ENCODE measurements at regions not wholly inside any gene's neighbourhood (a gene's known extent, or its start where the extent isn't known, plus 50 kb on each side); places are given as distances from the start of the nearest gene placed in this dataset.

GRCh38 chr5:67771221-67771620, 444.3 kb upstream of the PIK3R1 start:
- ATAC-seq: no peak
- TF ChIP-seq ESRRG (CRISPR knock-in tag; IDR thresholded peaks at IDR 0.05): no peak
- no peak for TF ChIP-seq ISL1 (CRISPR knock-in tag; IDR thresholded peaks at IDR 0.05)
- no peak for TF ChIP-seq CSDC2 (CRISPR knock-in tag; IDR thresholded peaks at IDR 0.05)
- TF ChIP-seq ZC3H10 (CRISPR knock-in tag; IDR thresholded peaks at IDR 0.05): no peak
- TF ChIP-seq TOX (CRISPR knock-in tag; IDR thresholded peaks at IDR 0.05; ENCODE audit: borderline replicate concordance): no peak
- TF ChIP-seq CSRNP3 (CRISPR knock-in tag; IDR thresholded peaks at IDR 0.05): no peak
- no peak for TF ChIP-seq OSR1 (CRISPR knock-in tag; IDR thresholded peaks at IDR 0.05)
- TF ChIP-seq ZFP30 (CRISPR knock-in tag; IDR thresholded peaks at IDR 0.05): no peak
- TF ChIP-seq, protein P1, sequence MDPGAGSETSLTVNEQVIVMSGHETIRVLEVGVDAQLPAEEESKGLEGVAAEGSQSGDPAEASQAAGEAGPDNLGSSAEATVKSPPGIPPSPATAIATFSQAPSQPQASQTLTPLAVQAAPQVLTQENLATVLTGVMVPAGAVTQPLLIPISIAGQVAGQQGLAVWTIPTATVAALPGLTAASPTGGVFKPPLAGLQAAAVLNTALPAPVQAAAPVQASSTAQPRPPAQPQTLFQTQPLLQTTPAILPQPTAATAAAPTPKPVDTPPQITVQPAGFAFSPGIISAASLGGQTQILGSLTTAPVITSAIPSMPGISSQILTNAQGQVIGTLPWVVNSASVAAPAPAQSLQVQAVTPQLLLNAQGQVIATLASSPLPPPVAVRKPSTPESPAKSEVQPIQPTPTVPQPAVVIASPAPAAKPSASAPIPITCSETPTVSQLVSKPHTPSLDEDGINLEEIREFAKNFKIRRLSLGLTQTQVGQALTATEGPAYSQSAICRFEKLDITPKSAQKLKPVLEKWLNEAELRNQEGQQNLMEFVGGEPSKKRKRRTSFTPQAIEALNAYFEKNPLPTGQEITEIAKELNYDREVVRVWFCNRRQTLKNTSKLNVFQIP (CRISPR knock-in tag; IDR thresholded peaks at IDR 0.05; ENCODE audit: borderline replicate concordance, low read depth): no peak
- no peak for TF ChIP-seq PPARA (CRISPR knock-in tag; IDR thresholded peaks at IDR 0.05; ENCODE audit: borderline replicate concordance)
- no peak for TF ChIP-seq ARNTL (CRISPR knock-in tag; IDR thresholded peaks at IDR 0.05; ENCODE audit: borderline replicate concordance, low read depth)

DNA sequence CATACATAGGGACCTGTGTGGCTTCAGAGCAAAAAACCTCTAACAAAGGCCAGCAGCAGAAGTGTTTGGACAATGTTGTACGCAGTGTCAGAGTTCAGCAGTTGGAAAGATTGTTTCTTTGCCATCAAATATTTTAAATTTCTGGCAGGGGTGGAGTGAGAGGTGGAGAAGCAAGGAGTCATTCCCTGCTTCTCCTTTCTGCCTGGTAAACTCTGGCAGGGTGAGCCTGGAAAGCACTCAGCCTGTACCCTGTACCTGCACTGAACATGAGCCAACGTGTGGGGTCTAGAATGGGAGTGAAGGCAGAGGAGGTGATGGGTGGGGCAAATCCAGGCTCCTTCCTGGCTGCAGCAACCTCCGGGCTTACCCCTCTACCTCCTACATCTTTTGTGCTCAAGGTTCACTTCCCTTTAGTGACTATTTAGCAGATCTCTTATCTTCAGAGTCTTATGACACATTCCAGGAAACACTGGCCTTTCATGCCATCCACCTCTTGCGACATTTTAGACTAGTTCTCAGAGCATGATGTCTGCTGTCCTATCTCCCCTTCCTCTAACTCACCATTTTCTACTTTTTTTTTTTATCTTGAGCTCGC, 445.0 kb upstream of the PIK3R1 start:
- TF ChIP-seq RARB (CRISPR knock-in tag; IDR thresholded peaks at IDR 0.05) (no peak), OSR1 (CRISPR knock-in tag; IDR thresholded peaks at IDR 0.05) (no peak), ZNF8 (CRISPR knock-in tag; IDR thresholded peaks at IDR 0.05) (no peak), CSRNP3 (CRISPR knock-in tag; IDR thresholded peaks at IDR 0.05) (no peak), ARNTL (CRISPR knock-in tag; IDR thresholded peaks at IDR 0.05; ENCODE audit: borderline replicate concordance, low read depth) (no peak), TOX (CRISPR knock-in tag; IDR thresholded peaks at IDR 0.05; ENCODE audit: borderline replicate concordance) (no peak), ISL1 (CRISPR knock-in tag; IDR thresholded peaks at IDR 0.05) (no peak), TCF4 (CRISPR knock-in tag; IDR thresholded peaks at IDR 0.05; ENCODE audit: borderline replicate concordance) (no peak), ZC3H10 (CRISPR knock-in tag; IDR thresholded peaks at IDR 0.05) (no peak), ZNF565 (CRISPR knock-in tag; conservative IDR thresholded peaks at IDR 0.05; ENCODE audit: low read depth) (no peak), BACH2 (CRISPR knock-in tag; IDR thresholded peaks at IDR 0.05; ENCODE audit: borderline replicate concordance) (no peak), ZFP30 (CRISPR knock-in tag; IDR thresholded peaks at IDR 0.05) (no peak), ESRRG (CRISPR knock-in tag; IDR thresholded peaks at IDR 0.05) (no peak), ZNF70 (CRISPR knock-in tag; IDR thresholded peaks at IDR 0.05) (no peak)
- TF ChIP-seq, protein P1 (CRISPR knock-in tag; IDR thresholded peaks at IDR 0.05; ENCODE audit: borderline replicate concordance, low read depth): no peak
- no peak for ATAC-seq

GRCh38 chr5:67765697-67766096, 449.9 kb upstream of the PIK3R1 start:
- TF ChIP-seq PPARA (CRISPR knock-in tag; IDR thresholded peaks at IDR 0.05; ENCODE audit: borderline replicate concordance): no peak
- TF ChIP-seq, protein P2, sequence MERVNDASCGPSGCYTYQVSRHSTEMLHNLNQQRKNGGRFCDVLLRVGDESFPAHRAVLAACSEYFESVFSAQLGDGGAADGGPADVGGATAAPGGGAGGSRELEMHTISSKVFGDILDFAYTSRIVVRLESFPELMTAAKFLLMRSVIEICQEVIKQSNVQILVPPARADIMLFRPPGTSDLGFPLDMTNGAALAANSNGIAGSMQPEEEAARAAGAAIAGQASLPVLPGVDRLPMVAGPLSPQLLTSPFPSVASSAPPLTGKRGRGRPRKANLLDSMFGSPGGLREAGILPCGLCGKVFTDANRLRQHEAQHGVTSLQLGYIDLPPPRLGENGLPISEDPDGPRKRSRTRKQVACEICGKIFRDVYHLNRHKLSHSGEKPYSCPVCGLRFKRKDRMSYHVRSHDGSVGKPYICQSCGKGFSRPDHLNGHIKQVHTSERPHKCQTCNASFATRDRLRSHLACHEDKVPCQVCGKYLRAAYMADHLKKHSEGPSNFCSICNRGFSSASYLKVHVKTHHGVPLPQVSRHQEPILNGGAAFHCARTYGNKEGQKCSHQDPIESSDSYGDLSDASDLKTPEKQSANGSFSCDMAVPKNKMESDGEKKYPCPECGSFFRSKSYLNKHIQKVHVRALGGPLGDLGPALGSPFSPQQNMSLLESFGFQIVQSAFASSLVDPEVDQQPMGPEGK (CRISPR knock-in tag; IDR thresholded peaks at IDR 0.05; ENCODE audit: borderline replicate concordance): no peak
- TF ChIP-seq BACH2 (CRISPR knock-in tag; IDR thresholded peaks at IDR 0.05; ENCODE audit: borderline replicate concordance): no peak
- no peak for TF ChIP-seq CSRNP3 (CRISPR knock-in tag; IDR thresholded peaks at IDR 0.05)
- no peak for TF ChIP-seq CREB5 (CRISPR knock-in tag; IDR thresholded peaks at IDR 0.05; ENCODE audit: low read depth)
- no peak for TF ChIP-seq SNAI2 (CRISPR knock-in tag; IDR thresholded peaks at IDR 0.05)
- TF ChIP-seq ZNF8 (CRISPR knock-in tag; IDR thresholded peaks at IDR 0.05): no peak
- no peak for TF ChIP-seq TSHZ2 (CRISPR knock-in tag; IDR thresholded peaks at IDR 0.05)
- no peak for TF ChIP-seq ARNTL (CRISPR knock-in tag; IDR thresholded peaks at IDR 0.05; ENCODE audit: borderline replicate concordance, low read depth)
- no peak for TF ChIP-seq CSDC2 (CRISPR knock-in tag; IDR thresholded peaks at IDR 0.05)
- TF ChIP-seq ZFP30 (CRISPR knock-in tag; IDR thresholded peaks at IDR 0.05): no peak
- TF ChIP-seq TOX (CRISPR knock-in tag; IDR thresholded peaks at IDR 0.05; ENCODE audit: borderline replicate concordance): no peak
- no peak for ATAC-seq

Data from SK-N-SH treated with all-trans-retinoic acid at 6 μM for 48 hours (cell line).